ENCODE measurements at regions not wholly inside any gene's neighbourhood (a gene's known extent, or its start where the extent isn't known, plus 50 kb on each side); places are given as distances from the start of the nearest gene placed in this dataset.

DNA sequence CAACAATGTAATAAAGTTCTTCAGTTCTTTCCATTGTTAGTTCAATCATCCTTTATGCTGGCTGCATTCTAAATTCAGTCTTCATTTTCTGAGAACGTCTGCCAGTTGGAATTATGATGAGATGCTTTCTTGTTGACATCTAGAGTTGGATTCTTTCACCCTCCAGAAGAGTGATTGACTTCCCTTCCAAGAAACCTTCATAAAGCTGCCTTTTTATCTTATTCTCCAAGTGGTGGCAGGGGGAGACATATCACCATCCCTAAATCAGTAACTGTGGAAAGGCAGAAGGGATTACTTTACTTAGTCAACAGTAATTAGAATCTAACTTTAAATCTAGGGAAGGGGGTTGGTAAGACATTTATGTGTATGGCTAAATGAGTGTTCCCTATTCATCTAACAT, 86.8 kb upstream of the GULP1 start:
- TF ChIP-seq ZNF274 (IDR thresholded peaks at IDR 0.05; ENCODE audit: low read depth, low read length) (no peak), SUZ12 (IDR thresholded peaks at IDR 0.05; ENCODE audit: extremely low read depth, insufficient read depth, insufficient read length) (no peak), YY1 (IDR thresholded peaks at IDR 0.05; ENCODE audit: insufficient read depth, insufficient read length) (no peak)
